ENCODE measurements at regions not wholly inside any gene's neighbourhood (a gene's known extent, or its start where the extent isn't known, plus 50 kb on each side); places are given as distances from the start of the nearest gene placed in this dataset.

DNA sequence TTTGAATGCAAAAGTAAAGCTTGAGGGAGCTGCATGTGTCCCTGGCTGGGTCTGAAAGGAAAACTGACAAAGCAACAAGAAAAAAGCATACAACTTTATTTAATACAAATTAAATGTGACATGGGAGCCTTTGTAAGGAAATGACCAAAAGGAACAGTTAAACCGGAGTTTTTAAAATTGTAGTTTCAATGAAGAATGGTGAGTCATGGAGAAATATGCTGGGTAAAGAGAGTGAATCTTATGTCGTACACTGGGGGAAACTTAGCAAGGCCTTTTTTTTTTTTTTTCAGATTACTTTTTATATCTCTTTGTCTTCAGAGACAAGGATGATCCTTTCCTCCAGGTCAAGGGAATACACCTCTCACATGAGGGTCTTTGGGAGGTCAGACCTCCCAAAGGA, 50.1 kb upstream of the FBXL17 start:
- Mint-ChIP-seq H3K27me3 (ENCODE audit: low read depth) (no peaks in the 10 kb centered on the region), H3K9me3 (peaks cover 6% of the 10 kb centered on the region), H3K36me3 (ENCODE audit: low read depth) (no peaks in the 10 kb centered on the region), H3K4me1 (no peaks in the 10 kb centered on the region), H3K27ac (no peak overlapping the region), H3K4me3 (no peak overlapping the region)
- no peak for TF ChIP-seq CTCF (IDR thresholded peaks at IDR 0.05; ENCODE audit: unreplicated experiment in 3 of 3)

Data from nephron (organoid).